22Rv1 (cell line): ENCODE measurements at regions not wholly inside any gene's neighbourhood (a gene's known extent, or its start where the extent isn't known, plus 50 kb on each side); places are given as distances from the start of the nearest gene placed in this dataset.

Experiments
- H3K27ac ChIP-seq: fragments of 450-650 bp; 2 replicates; pipeline ENCODE4 v1.5.1; 2017
- CTCF ChIP-seq: fragments of 450-650 bp; IDR thresholded peaks from 2 replicates; pipeline ENCODE4 v1.5.1; 2017; ENCODE audit warnings: mild to moderate bottlenecking
- ZFX ChIP-seq: fragments of 450-650 bp; IDR thresholded peaks from 2 replicates; pipeline ENCODE4 v1.6.1; 2017; ENCODE audit warnings: antibody characterized with exemption, borderline replicate concordance

- no peak overlapping the region for H3K27ac ChIP-seq
- no peak for TF ChIP-seq CTCF
Measured at GRCh38 chr13:39803156-39803555, 147.7 kb downstream of the COG6 start.

DNA sequence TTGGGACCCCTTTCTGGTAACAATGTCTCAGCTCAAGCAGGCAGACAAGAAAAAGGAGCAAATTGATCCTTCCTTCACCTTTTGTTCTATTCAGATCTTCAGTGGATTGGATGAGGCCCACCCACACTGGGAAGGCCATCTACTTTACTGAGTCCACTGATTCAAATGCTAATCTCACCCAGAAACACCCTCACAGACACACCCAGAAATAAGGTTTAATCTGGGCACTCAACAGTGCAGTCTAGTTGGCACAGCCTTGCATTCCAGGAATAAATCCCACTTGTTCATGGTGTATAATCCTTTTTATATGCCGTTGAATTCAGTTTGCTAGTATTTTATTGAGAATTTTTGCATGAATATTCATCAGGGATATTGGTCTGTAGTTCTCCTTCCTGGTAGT is 148.4 kb downstream of the COG6 start:
- TF ChIP-seq ZFX (no peak), CTCF (no peak)
- H3K27ac ChIP-seq = no peak overlapping the region

DNA sequence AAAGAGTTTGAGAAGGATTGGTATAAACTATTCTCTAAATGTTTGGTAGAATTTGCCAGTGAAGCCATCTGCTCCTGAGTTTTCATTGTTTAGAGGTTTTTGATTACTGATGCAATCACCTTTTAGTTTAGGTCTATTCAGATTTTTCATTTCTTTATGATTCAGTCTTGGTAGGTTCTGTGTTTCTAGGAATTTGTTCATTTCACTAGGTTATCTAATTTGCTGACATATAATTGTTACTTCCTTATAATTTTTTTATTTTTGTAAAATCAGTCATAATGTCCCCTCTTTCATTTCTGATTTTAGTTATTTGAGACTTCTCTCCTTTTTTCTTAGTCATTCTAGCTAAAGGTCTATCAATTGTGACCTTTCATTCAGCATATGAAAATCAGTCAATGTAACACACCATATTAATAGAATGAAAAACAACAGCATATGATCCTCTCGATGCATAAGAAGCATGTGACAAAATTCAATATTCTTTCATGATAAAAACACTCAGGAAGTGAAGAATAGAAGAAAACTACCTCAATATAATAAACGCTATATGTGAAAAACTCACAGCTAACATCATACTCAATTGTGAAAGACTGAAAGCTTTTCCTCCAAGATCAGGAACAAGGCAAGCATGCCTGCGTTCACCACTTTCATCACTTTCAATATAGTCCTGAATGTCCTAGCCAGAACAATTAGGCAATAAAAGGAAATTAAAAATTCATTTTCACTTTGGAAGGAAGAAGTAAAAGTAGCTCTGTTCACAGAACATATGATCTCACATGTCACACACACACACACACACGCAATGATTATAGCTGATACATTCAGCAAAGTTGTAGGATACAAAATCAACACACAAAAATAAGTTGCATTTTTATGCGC is 149.1 kb downstream of the COG6 start:
- TF ChIP-seq CTCF = no peak
- no peak for TF ChIP-seq ZFX
- H3K27ac ChIP-seq = no peak overlapping the region

DNA sequence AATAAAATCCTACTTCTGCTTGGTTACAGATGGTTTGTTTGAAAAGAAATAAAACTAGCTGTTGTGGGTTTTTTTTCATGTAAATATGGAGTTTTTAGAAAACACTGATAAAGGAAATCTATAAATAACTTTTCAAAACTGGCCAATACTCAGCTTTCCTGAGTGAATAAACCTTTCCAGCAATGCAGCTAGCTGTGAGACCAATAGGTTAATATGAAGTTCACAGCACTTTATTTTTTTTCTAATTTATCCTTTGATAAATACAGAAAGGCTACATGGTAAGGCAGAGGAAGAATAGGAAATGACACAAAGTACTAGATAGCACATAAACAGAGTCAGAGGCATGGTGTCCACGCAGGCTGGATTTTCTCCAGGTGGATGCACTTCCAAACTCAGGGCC is 154.0 kb downstream of the COG6 start:
- TF ChIP-seq CTCF = no peak
- no peak overlapping the region for H3K27ac ChIP-seq

DNA sequence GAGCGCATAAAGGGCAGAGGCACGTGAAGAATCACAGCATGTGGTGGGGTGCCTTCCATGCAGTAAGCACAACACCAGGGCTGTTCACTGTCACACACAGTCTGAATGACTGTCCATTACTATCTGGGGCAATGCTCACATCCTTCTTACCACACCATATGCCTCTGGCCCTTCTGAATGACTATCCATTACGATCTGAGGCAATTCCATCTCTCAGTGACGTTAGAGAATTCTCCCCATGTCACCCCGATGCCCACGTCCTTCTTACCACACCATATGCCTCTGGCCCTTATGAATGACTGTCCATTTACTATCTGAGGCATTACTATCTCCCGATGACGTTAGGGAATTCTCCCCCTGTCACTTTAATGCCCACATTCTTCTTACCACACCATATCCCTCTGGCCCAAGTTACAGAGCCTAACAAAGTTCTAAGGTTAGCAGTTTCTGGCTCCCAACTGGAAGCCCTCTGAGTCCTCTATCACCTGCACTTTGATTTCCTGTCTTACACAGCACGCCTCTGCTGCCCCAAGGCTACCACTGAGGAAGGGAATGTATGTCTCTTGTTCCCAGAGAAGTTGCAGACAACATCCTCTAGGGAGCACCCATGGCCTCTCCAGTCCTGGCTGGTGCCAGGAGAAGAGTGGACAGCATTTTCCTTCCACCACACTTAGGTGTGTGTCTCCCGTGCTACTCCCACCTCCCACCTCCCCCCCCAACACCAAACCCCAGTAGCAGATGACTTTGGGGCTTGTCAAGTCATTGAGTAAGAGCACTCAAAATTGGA is 154.8 kb downstream of the COG6 start:
- no peak overlapping the region for H3K27ac ChIP-seq
- TF ChIP-seq CTCF (peak; percentile 12; the same call in 1 of the 2 replicates), ZFX (no peak)

GRCh38 chr13:39811051-39811450 is 155.6 kb downstream of the COG6 start:
- TF ChIP-seq ZFX = no peak
- H3K27ac ChIP-seq = no peak overlapping the region

- H3K27ac ChIP-seq = no peak overlapping the region
- TF ChIP-seq ZFX (no peak), CTCF (0 out of 2 replicates have a peak, but pooled peaks have one; percentile 7)
Measured at GRCh38 chr13:39811696-39812095, 156.2 kb downstream of the COG6 start.
